Uterus (tissue), 2 donors: ENCODE measurements at regions not wholly inside any gene's neighbourhood (a gene's known extent, or its start where the extent isn't known, plus 50 kb on each side); places are given as distances from the start of the nearest gene placed in this dataset.

Source experiments
- POLR2A ChIP-seq, 2 donors: fragments of 450-650 bp; IDR thresholded peaks; one replicate each; pipeline ENCODE4 v1.6.1; 2016; ENCODE audit warnings: antibody characterized with exemption in 2 of 2, mild to moderate bottlenecking in 1 of 2, moderate library complexity in 1 of 2
- TF ChIP-seq, protein P1 (sequence below), 4 experiments: fragments of 200-600 bp in 2 of 4; fragments of 450-650 bp in 2 of 4; sonication (generic) in 2 of 4; IDR thresholded peaks; one replicate each; pipeline ENCODE4 v1.5.1; 2016 to 2019; ENCODE audit warnings: antibody characterized with exemption in 4 of 4, mild to moderate bottlenecking in 2 of 4, moderate library complexity in 1 of 4

DNA sequence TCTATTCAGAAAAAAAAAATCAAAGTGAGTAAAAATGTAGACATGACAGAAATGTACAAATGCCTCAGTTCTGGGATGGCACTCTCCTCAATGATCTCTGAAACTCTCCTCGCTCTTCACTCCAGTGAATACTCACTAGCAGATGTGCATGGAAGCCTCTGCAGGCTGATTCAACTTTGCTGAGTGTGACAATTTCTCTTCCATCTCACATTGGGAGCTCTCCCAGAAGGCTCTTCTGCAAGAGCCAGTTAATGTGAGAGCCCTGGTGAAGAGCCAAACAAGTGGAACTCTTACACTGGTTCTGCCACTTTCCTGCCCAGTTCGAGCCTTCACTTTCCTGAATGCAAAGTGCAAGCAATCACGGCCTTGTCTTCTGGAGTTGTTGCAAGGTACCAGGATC is 147.1 kb upstream of the IRX6 start:
- TF ChIP-seq, protein P1, sequence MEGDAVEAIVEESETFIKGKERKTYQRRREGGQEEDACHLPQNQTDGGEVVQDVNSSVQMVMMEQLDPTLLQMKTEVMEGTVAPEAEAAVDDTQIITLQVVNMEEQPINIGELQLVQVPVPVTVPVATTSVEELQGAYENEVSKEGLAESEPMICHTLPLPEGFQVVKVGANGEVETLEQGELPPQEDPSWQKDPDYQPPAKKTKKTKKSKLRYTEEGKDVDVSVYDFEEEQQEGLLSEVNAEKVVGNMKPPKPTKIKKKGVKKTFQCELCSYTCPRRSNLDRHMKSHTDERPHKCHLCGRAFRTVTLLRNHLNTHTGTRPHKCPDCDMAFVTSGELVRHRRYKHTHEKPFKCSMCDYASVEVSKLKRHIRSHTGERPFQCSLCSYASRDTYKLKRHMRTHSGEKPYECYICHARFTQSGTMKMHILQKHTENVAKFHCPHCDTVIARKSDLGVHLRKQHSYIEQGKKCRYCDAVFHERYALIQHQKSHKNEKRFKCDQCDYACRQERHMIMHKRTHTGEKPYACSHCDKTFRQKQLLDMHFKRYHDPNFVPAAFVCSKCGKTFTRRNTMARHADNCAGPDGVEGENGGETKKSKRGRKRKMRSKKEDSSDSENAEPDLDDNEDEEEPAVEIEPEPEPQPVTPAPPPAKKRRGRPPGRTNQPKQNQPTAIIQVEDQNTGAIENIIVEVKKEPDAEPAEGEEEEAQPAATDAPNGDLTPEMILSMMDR (IDR thresholded peaks at IDR 0.05), result no peak
- TF ChIP-seq POLR2A (IDR thresholded peaks at IDR 0.05), result no peak
